HL-60 (cell line): ENCODE measurements at regions not wholly inside any gene's neighbourhood (a gene's known extent, or its start where the extent isn't known, plus 50 kb on each side); places are given as distances from the start of the nearest gene placed in this dataset.

Experiments used
- CTCF ChIP-seq: IDR thresholded peaks from one replicate; pipeline ENCODE4 v1.5.1; 2011; ENCODE audit warnings: low read length, control low read depth, inconsistent platforms; ENCODE audit not compliant: insufficient read depth
- GABPA ChIP-seq: IDR thresholded peaks from 2 replicates; pipeline ENCODE4 v1.6.1; 2012; ENCODE audit warnings: low read depth
- POLR2AphosphoS5 ChIP-seq: IDR thresholded peaks from 2 replicates; pipeline ENCODE4 v1.6.1; 2012; ENCODE audit warnings: low read depth
- REST ChIP-seq: IDR thresholded peaks from 2 replicates; pipeline ENCODE4 v1.6.1; 2012; ENCODE audit warnings: low read depth; ENCODE audit not compliant: insufficient replicate concordance
- SPI1 ChIP-seq: IDR thresholded peaks from 2 replicates; pipeline ENCODE4 v1.6.1; 2012; ENCODE audit warnings: low read depth, mild to moderate bottlenecking, borderline replicate concordance

- TF ChIP-seq CTCF (no peak), POLR2AphosphoS5 (no peak), SPI1 (no peak), GABPA (no peak), REST (no peak)
These were observed 470.6 kb downstream of the PTPRU start for GRCh38 chr1:29706936-29707335.
